Hindlimb muscle (tissue), 1 donor: ENCODE measurements at regions not wholly inside any gene's neighbourhood (a gene's known extent, or its start where the extent isn't known, plus 50 kb on each side); places are given as distances from the start of the nearest gene placed in this dataset.
A peak's percentile ranks its signal among the peaks of the same experiment; 100 is the strongest.
"Not testable (repeated sequence)": the region's sequence is repeated elsewhere in the genome, so short reads cannot be mapped to it uniquely, and the experiment has no call there.

ENCODE experiments used
- DNase-seq: peaks from one replicate; pipeline ENCODE4 v3.0.0-alpha.2; 2013

DNA sequence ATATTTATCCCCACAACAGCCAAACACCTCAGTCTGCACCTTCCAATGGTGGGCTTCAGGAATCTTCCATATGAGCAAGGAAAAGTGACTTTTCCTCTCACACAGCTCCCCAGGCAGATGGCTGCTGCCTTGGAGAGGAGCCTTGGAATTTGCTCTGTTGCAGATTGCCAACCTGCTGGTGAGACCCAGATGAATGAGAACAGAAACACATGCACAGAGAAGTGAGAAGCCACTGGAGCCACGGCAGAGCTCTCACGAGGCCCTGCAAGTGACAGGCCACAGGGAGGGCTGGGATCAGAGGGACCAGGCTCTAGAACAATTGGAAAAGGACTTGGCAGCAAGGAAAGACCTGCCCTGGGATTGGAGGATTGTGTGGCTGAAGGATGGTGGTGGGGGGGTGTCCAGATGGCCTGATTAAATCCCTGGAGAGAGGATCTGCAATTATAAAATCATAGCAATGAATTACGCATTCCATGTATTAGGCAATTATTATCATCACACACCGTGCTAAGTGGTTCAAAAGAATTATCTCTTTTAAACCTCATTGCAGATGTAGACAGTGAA is 84.9 kb upstream of the PWP1 start:
- no peak for DNase-seq

- DNase-seq = no peak
Measured at GRCh38 chr12:107602446-107602845, 83.2 kb upstream of the PWP1 start.

DNA sequence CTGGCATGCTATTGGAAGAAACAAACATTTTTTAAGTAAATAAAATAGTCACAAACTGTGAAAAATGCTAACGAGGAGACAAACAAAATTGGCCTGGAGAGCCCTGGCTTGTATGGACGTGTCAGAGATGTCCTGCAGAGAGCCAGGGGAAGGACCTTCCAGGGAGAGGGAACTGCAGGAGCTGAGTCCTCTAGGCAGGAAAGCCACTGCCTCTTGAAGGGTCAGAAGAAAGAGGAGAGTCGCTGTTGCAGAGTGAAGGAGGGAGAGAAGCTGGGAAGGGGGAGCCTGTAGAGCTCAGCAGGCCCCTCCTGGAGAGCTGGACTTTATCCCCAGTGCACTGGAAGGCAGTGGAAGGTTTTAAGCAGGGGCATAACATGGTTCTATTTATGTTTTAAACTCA is 80.3 kb upstream of the PWP1 start:
- DNase-seq = no peak

DNA sequence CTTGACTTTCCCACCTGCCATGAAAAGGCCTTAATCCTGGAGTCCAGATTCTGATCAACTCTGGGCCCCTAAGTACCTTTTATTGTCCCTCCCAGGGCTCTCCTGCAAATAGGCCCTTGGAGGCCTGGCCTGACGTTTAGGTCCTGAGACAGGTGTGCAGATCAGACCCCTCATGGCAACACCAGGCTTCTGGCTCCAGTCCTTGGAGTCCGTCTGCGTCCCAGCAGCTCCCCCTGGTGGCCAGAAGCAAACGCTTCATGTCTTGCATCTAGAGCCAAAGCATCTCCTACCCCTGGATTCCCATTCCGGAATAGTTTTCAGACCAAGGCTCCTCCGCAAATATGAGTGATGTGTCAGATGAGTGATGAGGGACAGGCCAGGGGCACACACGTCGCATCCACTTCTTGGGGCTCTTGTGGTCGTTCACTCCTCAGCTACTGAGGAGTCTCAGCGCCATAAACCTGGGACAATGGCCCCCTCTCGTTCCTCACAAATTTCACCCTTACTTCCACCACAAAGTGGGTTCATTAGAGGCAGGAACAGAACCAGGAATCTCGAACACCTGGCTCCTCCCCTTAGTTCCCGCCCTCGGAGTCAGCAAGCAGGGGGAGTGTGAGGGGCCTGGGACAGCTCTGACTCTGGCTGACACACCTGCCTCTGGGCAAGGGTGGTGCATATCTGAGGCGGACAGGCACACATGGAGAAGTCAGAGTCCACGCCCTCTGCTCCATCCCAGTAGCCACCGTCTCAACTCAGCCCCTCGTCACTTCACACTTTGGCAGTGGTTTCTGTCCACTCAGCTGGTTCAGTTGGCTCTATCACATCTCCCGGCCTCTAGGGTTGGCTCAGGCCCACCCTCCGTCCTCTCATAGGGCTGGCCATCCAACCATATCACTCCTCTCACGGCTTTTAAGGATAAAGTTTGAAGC is 77.9 kb upstream of the PWP1 start:
- peak; percentile 73 for DNase-seq

DNA sequence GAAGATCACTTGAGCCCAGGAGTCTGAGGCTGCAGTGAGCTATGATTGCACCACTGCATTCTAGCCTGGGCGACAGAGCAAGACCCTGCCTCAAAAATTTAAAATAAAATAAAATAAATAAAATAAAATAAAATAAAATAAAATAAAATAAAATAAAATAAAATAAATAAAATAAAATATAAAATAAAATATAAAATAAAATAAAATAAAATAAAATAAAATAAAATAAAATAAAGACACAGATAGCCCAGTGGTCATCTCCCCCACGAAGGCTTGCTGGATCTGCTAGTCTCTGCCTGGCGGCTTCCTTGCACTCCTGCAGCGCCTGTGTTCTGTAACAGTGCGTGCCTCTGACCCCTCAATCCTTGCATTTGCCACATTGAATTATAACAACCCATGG is 76.8 kb upstream of the PWP1 start:
- not testable (repeated sequence) for DNase-seq

GRCh38 chr12:107610021-107610859 is 75.4 kb upstream of the PWP1 start:
- DNase-seq = peak; percentile 55

- no peak for DNase-seq
Measured at GRCh38 chr12:107612508-107612907, 73.1 kb upstream of the PWP1 start.

- DNase-seq = no peak
Measured at GRCh38 chr12:107616941-107617340, 68.7 kb upstream of the PWP1 start.

- DNase-seq = no peak
Measured at GRCh38 chr12:107618106-107618505, 67.5 kb upstream of the PWP1 start.

- no peak for DNase-seq
Measured at GRCh38 chr12:107619831-107620230, 65.8 kb upstream of the PWP1 start.

DNA sequence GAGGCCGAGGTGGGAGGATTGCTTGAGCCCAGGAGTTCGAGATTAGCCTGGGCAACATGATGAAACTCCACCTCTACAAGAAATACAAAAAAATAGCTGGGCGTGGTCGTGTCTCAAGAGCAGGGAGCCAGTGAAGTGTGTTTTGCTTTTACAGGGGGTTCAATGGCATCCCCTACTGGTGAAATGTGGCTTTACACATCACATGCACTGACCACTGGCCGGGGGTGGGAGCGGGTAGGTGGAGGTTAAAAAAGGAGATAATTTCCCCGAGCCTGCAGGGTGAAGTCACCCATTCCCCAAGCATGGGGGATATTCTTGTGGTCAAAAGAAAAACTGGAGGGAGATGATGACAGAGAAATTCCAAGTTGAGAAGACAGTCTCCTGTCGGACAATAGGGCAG is 63.6 kb upstream of the PWP1 start:
- no peak for DNase-seq

GRCh38 chr12:107624493-107624892 is 61.1 kb upstream of the PWP1 start:
- no peak for DNase-seq

DNA sequence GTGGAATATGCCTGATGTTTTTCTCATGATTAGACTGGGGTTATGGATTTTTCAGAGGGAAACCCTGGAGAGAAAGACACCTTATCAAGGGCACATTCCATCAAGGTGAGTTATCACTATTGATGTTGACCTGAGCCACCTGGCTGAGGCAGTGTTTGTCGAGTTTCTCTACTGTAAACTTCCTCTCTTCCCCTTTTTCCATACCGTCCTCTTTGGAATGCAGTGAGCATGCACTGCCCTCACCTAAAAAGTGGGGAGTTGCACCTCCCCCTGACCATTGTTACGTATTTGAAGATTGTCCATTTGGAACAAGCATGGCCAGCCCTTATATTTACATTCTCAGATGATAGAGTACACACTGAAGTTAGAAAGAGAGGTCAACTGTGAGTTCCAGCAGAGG is 53.9 kb upstream of the PWP1 start:
- DNase-seq = no peak

- no peak for DNase-seq
Measured at GRCh38 chr12:107632246-107632645, 53.4 kb upstream of the PWP1 start.

- DNase-seq = no peak
Measured at GRCh38 chr12:107634530-107634929, 51.1 kb upstream of the PWP1 start.

DNA sequence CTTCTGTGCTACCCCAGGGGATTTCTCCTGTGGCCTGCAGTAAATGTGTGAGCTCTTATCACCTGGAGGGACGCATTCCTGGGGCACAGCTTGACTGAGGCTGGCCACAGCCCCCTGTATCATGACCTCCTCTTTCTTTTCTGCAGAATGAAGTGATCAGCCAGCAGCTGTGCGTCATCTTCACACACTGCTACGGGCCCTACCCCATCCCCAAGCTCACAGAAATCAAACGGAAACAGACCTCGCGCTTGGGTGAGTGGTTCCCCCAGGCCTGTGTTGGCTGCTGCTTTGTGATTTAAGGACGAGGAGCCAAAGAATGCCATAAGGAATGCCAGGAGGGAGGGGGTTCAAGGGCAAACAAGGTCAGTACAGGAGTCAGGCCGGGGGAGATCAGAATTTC is 50.5 kb upstream of the PWP1 start:
- no peak for DNase-seq
